Left colon (tissue), 2 donors: ENCODE measurements at regions not wholly inside any gene's neighbourhood (a gene's known extent, or its start where the extent isn't known, plus 50 kb on each side); places are given as distances from the start of the nearest gene placed in this dataset.
"Not testable (repeated sequence)": the region's sequence is repeated elsewhere in the genome, so short reads cannot be mapped to it uniquely, and the experiment has no call there.

Experiments
- ATAC-seq: fragments of 200-7000 bp; cut with Tn5 transposase; one replicate; pipeline ENCODE4 v1.9.1; 2020; ENCODE audit warnings: mild to moderate bottlenecking, moderate library complexity
- DNase-seq, 2 donors: peaks; one replicate each; pipeline ENCODE4 v3.0.0-alpha.2; 2020
- intact Hi-C, 2 donors: fragments of 100-400 bp; cut with DNase I in 1 of 2; cut with micrococcal nuclease in 1 of 2; formaldehyde crosslinking; loops; one replicate each; pipeline versions ENCODE4 v1.11.2 to v1.14.0; 2022; cut with DNase I, micrococcal nuclease
- donor health status: DM: no; HTN: no; CAD: no.
- donor health status: DM: yes; HTN: yes; CAD: no.

GRCh38 chr15:31681529-31682259, 348.6 kb upstream of the CHRNA7 start:
- ATAC-seq, intact Hi-C loops: not testable (repeated sequence)

DNA sequence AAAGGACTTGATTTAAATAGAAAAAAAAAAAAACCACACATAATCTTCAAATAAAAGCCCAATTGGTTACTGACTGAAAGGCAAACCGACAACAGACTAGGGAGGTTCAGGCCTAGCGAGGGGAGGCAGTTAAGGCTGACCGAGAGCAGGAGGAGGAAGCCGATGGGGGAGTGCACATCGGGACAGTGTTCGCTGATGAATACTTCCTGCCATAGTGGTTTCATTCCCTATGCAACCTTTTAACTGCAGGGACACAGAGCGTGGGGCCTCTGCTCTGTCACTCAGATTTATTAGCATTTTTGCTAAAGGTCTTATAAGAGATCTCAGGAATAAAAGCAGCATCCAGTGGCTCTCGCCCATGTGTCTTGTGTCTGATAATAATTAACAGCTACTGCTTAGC, 343.2 kb upstream of the CHRNA7 start:
- intact Hi-C loops, DNase-seq, ATAC-seq: not testable (repeated sequence)

More at GRCh38 chr15:31681529-31682259, 348.6 kb upstream of the CHRNA7 start:
- not testable (repeated sequence) for DNase-seq

DNA sequence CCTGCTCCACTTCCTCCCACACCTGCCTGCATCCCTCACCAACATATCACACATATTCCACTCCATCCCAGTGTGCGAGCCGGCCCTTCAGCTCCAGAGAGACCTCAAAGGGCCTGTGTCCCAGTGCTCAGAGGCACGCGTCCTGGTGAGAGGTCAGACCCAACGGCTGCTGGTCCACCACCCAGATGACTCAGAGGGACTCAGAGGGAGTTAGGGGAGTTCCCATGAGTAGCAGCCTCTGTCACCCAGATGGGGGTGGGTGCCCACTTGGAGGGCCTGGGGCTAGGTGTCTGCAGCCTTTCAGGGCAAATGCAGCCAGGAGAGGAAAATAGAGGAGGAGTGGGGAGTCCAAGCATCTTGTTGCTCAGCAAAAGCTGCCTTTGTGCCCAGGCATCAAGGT, 333.8 kb upstream of the CHRNA7 start:
- DNase-seq, intact Hi-C loops, ATAC-seq: not testable (repeated sequence)

GRCh38 chr15:31705076-31705678, 325.1 kb upstream of the CHRNA7 start:
- ATAC-seq, DNase-seq, intact Hi-C loops: not testable (repeated sequence)

GRCh38 chr15:31707944-31708702, 322.2 kb upstream of the CHRNA7 start:
- ATAC-seq, intact Hi-C loops, DNase-seq: not testable (repeated sequence)

DNA sequence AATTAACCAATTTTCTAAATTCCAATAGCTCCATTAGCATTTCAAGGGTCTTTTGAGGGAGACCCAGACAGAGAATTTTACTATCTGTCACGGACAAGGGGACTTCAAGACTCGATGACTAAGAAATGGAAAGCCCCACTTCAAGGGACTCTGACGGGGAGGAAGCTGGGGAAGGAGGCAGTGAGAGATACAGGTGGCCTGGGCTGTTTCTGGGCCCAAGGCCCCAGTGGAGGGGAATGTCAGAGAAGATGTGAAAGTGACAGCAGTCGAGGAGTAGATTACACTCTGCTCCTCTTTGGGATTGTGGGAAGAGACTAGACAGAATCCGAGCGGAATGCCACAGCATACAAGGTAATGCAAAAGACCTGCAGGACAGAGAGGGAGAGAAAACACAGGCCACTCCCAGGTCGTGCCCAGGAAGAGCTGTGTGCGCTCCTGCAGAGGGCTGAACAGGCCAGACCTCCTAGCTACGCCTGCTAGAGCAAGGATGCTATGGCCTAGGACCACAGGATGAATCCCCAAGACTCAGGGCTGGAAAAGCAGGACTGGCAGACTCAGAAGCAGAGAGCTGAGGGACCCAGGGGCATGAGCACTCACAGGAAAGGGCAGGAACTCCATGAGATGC, 321.5 kb upstream of the CHRNA7 start:
- intact Hi-C loops, ATAC-seq, DNase-seq: not testable (repeated sequence)

DNA sequence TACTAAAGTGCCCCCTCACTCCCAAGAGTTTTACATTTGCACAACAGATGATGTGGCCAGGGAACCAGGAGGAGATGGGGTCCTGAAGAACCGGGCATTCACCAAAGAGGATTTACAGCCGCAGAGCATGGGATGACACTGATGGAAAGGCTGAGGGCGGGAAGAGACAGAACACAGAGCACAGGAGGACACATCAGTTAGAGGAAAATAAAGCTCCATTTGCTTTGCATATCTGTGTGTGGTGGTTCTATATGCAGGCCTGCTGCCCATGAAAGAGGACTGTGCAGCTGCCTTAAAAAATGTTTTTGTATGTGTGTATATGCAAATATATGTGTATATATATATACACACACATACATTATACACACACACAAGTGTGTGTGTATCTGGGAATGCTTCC, 320.8 kb upstream of the CHRNA7 start:
- intact Hi-C loops, ATAC-seq, DNase-seq: not testable (repeated sequence)

GRCh38 chr15:31710806-31711205, 319.5 kb upstream of the CHRNA7 start:
- ATAC-seq, intact Hi-C loops, DNase-seq: not testable (repeated sequence)

DNA sequence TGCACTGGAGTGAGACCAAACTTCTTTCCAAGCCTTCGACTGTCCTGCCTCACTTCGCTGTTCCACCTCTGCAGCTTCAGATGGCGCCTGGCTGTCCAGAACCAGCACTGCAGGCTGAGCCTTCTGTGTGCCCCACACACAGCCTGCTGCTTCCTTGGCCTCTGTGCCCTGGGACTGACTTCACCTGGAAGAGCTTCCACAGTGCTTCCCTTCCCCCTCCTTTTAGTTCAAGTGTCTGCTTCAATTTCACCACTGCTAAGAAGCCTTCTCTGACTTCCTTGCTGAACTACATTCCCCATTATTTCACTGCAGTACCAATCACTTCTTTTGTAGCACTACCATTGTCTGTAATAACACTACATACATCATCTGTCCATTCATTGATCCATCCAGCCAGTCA, 315.1 kb upstream of the CHRNA7 start:
- intact Hi-C loops, ATAC-seq, DNase-seq: not testable (repeated sequence)

DNA sequence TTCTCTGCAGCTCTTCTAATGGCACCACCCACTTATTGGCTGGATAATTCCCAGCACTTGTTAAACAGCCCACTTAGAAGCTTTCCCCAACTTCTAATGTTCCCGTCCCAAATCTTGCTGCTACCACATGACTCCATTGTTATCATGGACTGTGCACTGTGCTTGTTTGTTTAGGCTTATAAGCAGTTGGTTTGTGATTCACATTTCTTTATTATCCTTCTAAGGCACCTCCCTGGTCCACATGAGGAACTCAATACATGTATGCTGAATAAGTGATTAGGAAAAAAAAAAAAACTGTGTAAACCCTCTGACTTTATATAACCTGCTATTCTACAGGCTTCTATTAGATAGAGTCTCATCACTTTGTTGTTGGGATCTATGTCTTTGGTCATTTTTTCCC, 311.7 kb upstream of the CHRNA7 start:
- DNase-seq, intact Hi-C loops: not testable (repeated sequence)
- peak; percentile 68 for ATAC-seq

DNA sequence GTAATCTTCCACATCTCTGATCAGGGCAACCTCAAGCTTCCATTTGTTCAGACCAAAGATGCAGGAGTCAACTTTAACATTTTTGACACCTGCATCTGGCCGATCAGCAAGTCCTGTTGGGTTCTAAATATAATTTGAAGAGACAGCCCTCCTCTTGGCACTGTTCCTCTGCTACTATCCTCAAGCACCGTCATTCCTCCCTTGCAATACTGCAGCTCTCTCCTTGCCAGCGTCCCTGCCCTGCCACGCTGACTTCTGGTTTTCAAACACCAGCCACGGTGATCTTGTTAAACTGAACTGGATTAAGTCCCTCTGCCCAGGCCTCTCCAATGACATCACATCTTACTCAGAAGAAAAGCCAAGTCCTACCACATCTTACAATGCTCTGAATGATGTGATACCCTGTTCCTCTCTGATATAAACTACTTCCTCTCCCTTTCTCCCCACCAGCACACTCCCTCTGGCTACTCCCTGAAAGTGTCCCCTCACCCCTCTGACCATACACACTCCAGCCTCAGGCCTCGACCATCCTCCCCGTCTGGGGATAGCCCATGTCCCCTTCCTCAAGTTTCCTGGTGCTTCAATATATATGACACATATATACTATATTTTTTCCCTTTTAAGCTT, 310.8 kb upstream of the CHRNA7 start:
- intact Hi-C loops, ATAC-seq, DNase-seq: not testable (repeated sequence)

- intact Hi-C loops, ATAC-seq, DNase-seq: not testable (repeated sequence)
These were observed 307.3 kb upstream of the CHRNA7 start for GRCh38 chr15:31723019-31723418.

GRCh38 chr15:31724903-31725302, 305.4 kb upstream of the CHRNA7 start:
- DNase-seq, ATAC-seq, intact Hi-C loops: not testable (repeated sequence)

GRCh38 chr15:31725619-31726018, 304.7 kb upstream of the CHRNA7 start:
- intact Hi-C loops, DNase-seq, ATAC-seq: not testable (repeated sequence)

GRCh38 chr15:31727612-31728011, 302.7 kb upstream of the CHRNA7 start:
- DNase-seq (no peak), ATAC-seq (no peak)
- intact Hi-C loops: no loop called here

DNA sequence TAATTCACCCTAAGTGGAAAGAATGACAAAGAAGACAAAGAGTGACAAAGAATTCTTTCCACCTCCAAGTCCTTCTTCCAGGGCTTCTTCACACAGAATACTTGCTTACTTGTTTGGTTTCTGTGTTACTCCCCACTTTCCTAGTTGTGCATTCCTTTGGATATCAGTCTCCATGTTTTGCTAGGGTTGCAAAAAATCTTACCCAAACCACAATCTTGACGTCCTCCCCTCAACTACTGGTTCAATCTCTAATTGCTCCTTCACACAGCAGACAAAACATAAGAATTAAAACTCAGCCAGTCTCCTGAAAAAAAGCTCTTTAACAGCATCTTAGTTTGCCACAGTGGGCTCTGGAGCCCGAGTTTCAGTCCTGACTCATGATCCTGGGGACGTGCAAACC, 297.6 kb upstream of the CHRNA7 start:
- DNase-seq: no peak
- intact Hi-C loops: no loop called here
- no peak for ATAC-seq

- ATAC-seq (no peak), DNase-seq (no peak)
- intact Hi-C loops: no loop called here
These were observed 296.9 kb upstream of the CHRNA7 start for GRCh38 chr15:31733424-31733823.

DNA sequence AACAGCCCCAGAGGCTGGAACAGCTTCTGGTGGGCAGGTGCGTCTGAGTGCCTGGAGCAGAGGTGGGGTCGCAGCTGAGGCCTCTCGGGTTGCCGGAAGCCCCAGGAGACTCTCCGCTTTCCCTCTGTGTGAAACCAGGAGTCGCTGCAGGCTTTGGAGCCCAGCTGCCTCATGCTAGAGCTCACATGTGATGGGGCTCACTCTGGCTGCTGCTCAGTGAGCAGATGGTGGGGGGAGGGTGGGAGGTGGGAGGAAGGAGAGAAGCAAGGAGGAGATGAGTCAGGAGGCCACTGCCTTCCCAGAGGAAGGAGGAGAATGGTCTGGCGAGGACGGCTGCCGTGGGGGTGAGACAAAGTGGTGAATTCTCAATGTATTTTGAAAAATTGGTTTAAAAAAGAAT, 290.1 kb upstream of the CHRNA7 start:
- intact Hi-C loops: no loop called here
- ATAC-seq: no peak
- no peak for DNase-seq

DNA sequence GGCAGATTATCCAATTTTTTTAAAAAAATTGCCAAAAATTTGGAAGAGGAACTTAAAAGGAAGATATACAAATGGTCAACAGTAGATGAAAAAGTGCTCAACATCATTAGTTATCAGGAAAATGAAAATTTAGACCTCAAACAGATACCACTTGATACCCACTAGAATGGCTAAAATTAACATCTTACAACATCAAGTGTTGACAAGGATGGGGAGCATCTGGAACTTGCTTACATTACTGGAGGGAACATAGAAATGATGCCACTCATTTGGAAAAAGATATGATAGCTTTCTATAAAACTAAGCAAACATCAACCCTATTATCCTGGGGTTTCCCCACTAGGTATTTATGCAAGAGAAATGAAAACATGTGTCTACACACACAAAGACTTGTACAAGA, 284.5 kb upstream of the CHRNA7 start:
- ATAC-seq (no peak), DNase-seq (no peak)
- intact Hi-C loops: no loop called here
